ENCODE measurements at regions not wholly inside any gene's neighbourhood (a gene's known extent, or its start where the extent isn't known, plus 50 kb on each side); places are given as distances from the start of the nearest gene placed in this dataset.

GRCh38 chr3:76097589-76097969, 312.2 kb upstream of the ZNF717 start:
- Histone ChIP-seq H3K36me3 (no peaks in the 10 kb centered on the region), H3K27ac (no peak overlapping the region), H3K27me3 (peaks cover 0 to 3% (median 0%) of the 10 kb centered on the region in 9 donors), H3K4me1 (no peaks in the 10 kb centered on the region), H3K4me3 (no peak overlapping the region), H3K9me3 (no peaks in the 10 kb centered on the region)
- 69 to 79% (median 72%) methylated on average over 3 of the region's 3 CpGs for WGBS, 4 donors
- no peak for ATAC-seq
- no peak for DNase-seq
- intact Hi-C loops (cut with DNase I): no loop called here
- TF ChIP-seq POLR2A (IDR thresholded peaks at IDR 0.05): no peak

GRCh38 chr3:76099956-76100355, 314.6 kb upstream of the ZNF717 start:
- WGBS, 4 donors: 77 to 87% (median 84%) methylated on average over 4 of the region's 4 CpGs
- intact Hi-C loops (cut with DNase I): no loop called here
- no peak overlapping the region for H3K27ac ChIP-seq
- TF ChIP-seq CTCF (IDR thresholded peaks at IDR 0.05): no peak
- TF ChIP-seq POLR2A (IDR thresholded peaks at IDR 0.05): no peak
- H3K36me3 ChIP-seq: no peaks in the 10 kb centered on the region
- no peak for DNase-seq
- ATAC-seq: no peak
- H3K27me3 ChIP-seq: peaks cover 0 to 3% (median 0%) of the 10 kb centered on the region in 9 donors
- no peak overlapping the region for H3K4me3 ChIP-seq
- no peaks in the 10 kb centered on the region for H3K9me3 ChIP-seq
- H3K4me1 ChIP-seq: no peaks in the 10 kb centered on the region

- WGBS, 4 donors: 4 to 7% (median 6%) methylated on average over 5 of the region's 5 CpGs
- Histone ChIP-seq H3K4me3 (no peak overlapping the region), H3K36me3 (no peaks in the 10 kb centered on the region), H3K27me3 (no peaks in the 10 kb centered on the region), H3K9me3 (no peaks in the 10 kb centered on the region), H3K4me1 (no peaks in the 10 kb centered on the region), H3K27ac (no peak overlapping the region)
- intact Hi-C loops (cut with DNase I): no loop called here
- peak; percentile 31 to 67 (median 47) for TF ChIP-seq CTCF (IDR thresholded peaks at IDR 0.05)
- no peak for TF ChIP-seq POLR2A (IDR thresholded peaks at IDR 0.05)
- DNase-seq: no peak
- no peak for ATAC-seq
Observed at GRCh38 chr3:76107935-76108570, 322.7 kb upstream of the ZNF717 start.

GRCh38 chr3:76111808-76112207, 326.5 kb upstream of the ZNF717 start:
- H3K27ac ChIP-seq: no peak overlapping the region
- peaks cover 0 to 5% (median 0%) of the 10 kb centered on the region in 9 donors for H3K27me3 ChIP-seq
- WGBS, 4 donors: 64 to 75% (median 68%) methylated on average over 2 of the region's 2 CpGs

More at GRCh38 chr3:76111808-76112207, 326.5 kb upstream of the ZNF717 start:
- TF ChIP-seq CTCF (IDR thresholded peaks at IDR 0.05): no peak
- no peak for TF ChIP-seq POLR2A (IDR thresholded peaks at IDR 0.05)
- Histone ChIP-seq H3K4me3 (no peak overlapping the region), H3K9me3 (no peaks in the 10 kb centered on the region), H3K36me3 (no peaks in the 10 kb centered on the region), H3K4me1 (no peaks in the 10 kb centered on the region)
- intact Hi-C loops (cut with DNase I): no loop called here
- no peak for DNase-seq
- no peak for ATAC-seq
